ENCODE measurements at regions not wholly inside any gene's neighbourhood (a gene's known extent, or its start where the extent isn't known, plus 50 kb on each side); places are given as distances from the start of the nearest gene placed in this dataset.

DNA sequence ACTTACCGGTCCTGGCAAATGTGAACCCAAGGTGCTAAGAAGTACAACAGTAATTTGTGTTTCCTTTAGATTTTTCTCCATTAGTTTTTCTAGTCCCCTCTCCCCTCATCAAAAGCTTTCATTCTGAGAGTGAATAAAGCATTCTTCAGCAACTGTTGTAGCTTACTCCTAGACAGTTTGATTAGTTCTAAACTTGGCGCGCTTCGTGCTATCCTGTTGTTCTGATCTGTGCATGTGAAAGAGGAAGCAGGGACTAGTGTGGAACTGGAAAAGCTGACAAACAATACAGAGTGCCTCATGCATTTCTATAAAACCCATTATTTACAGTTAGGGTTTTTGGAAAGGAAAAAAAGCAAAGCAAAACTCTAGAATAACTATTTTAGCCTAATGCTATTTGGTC, 556.9 kb upstream of the SLIT2 start:
- no peaks in the 10 kb centered on the region for H3K79me2 ChIP-seq (ENCODE audit: insufficient read depth)
- no peak overlapping the region; a peak in 1 of 4 replicates for H3K27ac ChIP-seq (ENCODE audit: low read depth in 2 of 2, low read length in 1 of 2)
- H3K4me1 ChIP-seq (ENCODE audit: control insufficient read depth in 1 of 2, insufficient read depth in 2 of 2, low read depth in 1 of 2, low read length in 1 of 2), result peaks cover 0 to 6% of the 10 kb centered on the region in 2 experiments; a peak in 2 of 4 replicates
- no peak for TF ChIP-seq FOSL2 (IDR thresholded peaks at IDR 0.05; ENCODE audit: borderline replicate concordance, low read depth)
- TF ChIP-seq JUND (IDR thresholded peaks at IDR 0.05), result no peak
- no peak for TF ChIP-seq GABPA (IDR thresholded peaks at IDR 0.05; ENCODE audit: low read depth)
- TF ChIP-seq, protein P1, sequence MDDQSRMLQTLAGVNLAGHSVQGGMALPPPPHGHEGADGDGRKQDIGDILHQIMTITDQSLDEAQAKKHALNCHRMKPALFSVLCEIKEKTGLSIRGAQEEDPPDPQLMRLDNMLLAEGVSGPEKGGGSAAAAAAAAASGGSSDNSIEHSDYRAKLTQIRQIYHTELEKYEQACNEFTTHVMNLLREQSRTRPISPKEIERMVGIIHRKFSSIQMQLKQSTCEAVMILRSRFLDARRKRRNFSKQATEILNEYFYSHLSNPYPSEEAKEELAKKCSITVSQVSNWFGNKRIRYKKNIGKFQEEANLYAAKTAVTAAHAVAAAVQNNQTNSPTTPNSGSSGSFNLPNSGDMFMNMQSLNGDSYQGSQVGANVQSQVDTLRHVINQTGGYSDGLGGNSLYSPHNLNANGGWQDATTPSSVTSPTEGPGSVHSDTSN (IDR thresholded peaks at IDR 0.05), result no peak
- TF ChIP-seq POLR2AphosphoS5 (IDR thresholded peaks at IDR 0.05; ENCODE audit: low read depth, low read length), result no peak
- TF ChIP-seq, protein P2, sequence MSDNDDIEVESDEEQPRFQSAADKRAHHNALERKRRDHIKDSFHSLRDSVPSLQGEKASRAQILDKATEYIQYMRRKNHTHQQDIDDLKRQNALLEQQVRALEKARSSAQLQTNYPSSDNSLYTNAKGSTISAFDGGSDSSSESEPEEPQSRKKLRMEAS (IDR thresholded peaks at IDR 0.05; ENCODE audit: low read depth), result no peak
- no peak for TF ChIP-seq RXRA (IDR thresholded peaks at IDR 0.05; ENCODE audit: borderline replicate concordance, low read depth)
- TF ChIP-seq CHD2 (IDR thresholded peaks at IDR 0.05; ENCODE audit: low read length, partially characterized antibody), result no peak
- TF ChIP-seq, protein P3, sequence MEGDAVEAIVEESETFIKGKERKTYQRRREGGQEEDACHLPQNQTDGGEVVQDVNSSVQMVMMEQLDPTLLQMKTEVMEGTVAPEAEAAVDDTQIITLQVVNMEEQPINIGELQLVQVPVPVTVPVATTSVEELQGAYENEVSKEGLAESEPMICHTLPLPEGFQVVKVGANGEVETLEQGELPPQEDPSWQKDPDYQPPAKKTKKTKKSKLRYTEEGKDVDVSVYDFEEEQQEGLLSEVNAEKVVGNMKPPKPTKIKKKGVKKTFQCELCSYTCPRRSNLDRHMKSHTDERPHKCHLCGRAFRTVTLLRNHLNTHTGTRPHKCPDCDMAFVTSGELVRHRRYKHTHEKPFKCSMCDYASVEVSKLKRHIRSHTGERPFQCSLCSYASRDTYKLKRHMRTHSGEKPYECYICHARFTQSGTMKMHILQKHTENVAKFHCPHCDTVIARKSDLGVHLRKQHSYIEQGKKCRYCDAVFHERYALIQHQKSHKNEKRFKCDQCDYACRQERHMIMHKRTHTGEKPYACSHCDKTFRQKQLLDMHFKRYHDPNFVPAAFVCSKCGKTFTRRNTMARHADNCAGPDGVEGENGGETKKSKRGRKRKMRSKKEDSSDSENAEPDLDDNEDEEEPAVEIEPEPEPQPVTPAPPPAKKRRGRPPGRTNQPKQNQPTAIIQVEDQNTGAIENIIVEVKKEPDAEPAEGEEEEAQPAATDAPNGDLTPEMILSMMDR (IDR thresholded peaks at IDR 0.05), result no peak
- TF ChIP-seq, protein P4, sequence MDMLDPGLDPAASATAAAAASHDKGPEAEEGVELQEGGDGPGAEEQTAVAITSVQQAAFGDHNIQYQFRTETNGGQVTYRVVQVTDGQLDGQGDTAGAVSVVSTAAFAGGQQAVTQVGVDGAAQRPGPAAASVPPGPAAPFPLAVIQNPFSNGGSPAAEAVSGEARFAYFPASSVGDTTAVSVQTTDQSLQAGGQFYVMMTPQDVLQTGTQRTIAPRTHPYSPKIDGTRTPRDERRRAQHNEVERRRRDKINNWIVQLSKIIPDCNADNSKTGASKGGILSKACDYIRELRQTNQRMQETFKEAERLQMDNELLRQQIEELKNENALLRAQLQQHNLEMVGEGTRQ (IDR thresholded peaks at IDR 0.05; ENCODE audit: borderline replicate concordance, low read depth, low read length), result no peak
- TF ChIP-seq RCOR1 (IDR thresholded peaks at IDR 0.05; ENCODE audit: low read length), result no peak
- TF ChIP-seq TEAD4 (IDR thresholded peaks at IDR 0.05; ENCODE audit: borderline replicate concordance, insufficient read depth), result no peak
- no peak for TF ChIP-seq FOXM1 (IDR thresholded peaks at IDR 0.05; ENCODE audit: low read depth)
- TF ChIP-seq RAD21 (IDR thresholded peaks at IDR 0.05; ENCODE audit: low read length), result no peak
- TF ChIP-seq ELF1 (IDR thresholded peaks at IDR 0.05), result no peak
- no peak for TF ChIP-seq MXI1 (IDR thresholded peaks at IDR 0.05; ENCODE audit: low read depth, low read length)
- TF ChIP-seq MEF2A (IDR thresholded peaks at IDR 0.05; ENCODE audit: borderline replicate concordance, low read depth), result no peak
- H3K27me3 ChIP-seq (ENCODE audit: insufficient read depth), result no peaks in the 10 kb centered on the region
- no peaks in the 10 kb centered on the region for H3F3A ChIP-seq (replicated peaks; ENCODE audit: insufficient read depth)
- 84% methylated on average over 4 of the region's 4 CpGs for WGBS (ENCODE audit: low lambda C conversion rate)
- no peak overlapping the region for H3K4me3 ChIP-seq (ENCODE audit: low read depth in 2 of 2, low read length in 1 of 2)
- ChIA-PET POLR2A (no interaction called here), CTCF (no interaction called here)
- H3K9me3 ChIP-seq, result no peaks in the 10 kb centered on the region; the same call in 1 of the 2 replicates
- H3K36me3 ChIP-seq (replicated peaks in 1 of 2; ENCODE audit: control insufficient read depth in 1 of 2, insufficient read depth in 2 of 2, low read length in 1 of 2), result peaks cover 0 to 5% of the 10 kb centered on the region in 2 experiments
- no peaks in the 10 kb centered on the region for H4K20me1 ChIP-seq (ENCODE audit: insufficient read depth)
- no peak overlapping the region for H3K9ac ChIP-seq
- no peaks in the 10 kb centered on the region for H3K9me2 ChIP-seq
- H2AFZ ChIP-seq (ENCODE audit: low read depth), result no peak overlapping the region
- DNase-seq, result no peak
- no peak overlapping the region for H3K4me2 ChIP-seq

Measured in SK-N-SH (cell line).